B cell (primary cell): ENCODE measurements at regions not wholly inside any gene's neighbourhood (a gene's known extent, or its start where the extent isn't known, plus 50 kb on each side); places are given as distances from the start of the nearest gene placed in this dataset.

Experiments used
- ATAC-seq: fragments of 200-7000 bp; cut with Tn5 transposase; one replicate; pipeline ENCODE4 v1.10.0; 2021; ENCODE audit warnings: low read depth, mild to moderate bottlenecking, moderate number of reproducible peaks, moderate library complexity
- CTCF ChIA-PET: fragments of 350-600 bp; sonication (Branson Sonifier 250); formaldehyde crosslinking; loops from one replicate; lab custom pipeline; 2021; ENCODE audit warnings: antibody characterized with exemption, inconsistent platforms; lab: Charles Lee
- POLR2A ChIA-PET: fragments of 350-600 bp; sonication (Branson Sonifier 250); formaldehyde crosslinking; loops from one replicate; lab custom pipeline; 2021; ENCODE audit warnings: antibody characterized with exemption; lab: Charles Lee
- DNase-seq: peaks from one replicate; pipeline ENCODE4 v3.0.0; 2013
- H2AFZ ChIP-seq: 2 replicates; pipeline ENCODE4 v1.6.1; 2012; ENCODE audit warnings: mild to moderate bottlenecking, low read depth, low read length; ENCODE audit not compliant: insufficient read depth, poor library complexity, severe bottlenecking
- H3K27ac ChIP-seq, 2 donors: 1 replicate in 1 of 2; 2 replicates in 1 of 2; pipeline ENCODE4 v1.5.1; 2012 to 2013; ENCODE audit warnings: low read length in 2 of 2, mild to moderate bottlenecking in 2 of 2, moderate library complexity in 1 of 2
- H3K27me3 ChIP-seq, 4 experiments: fragments of 200-600 bp in 1 of 4; sonication (generic) in 1 of 4; replicated peaks in 1 of 4; 1 replicate in 2 of 4; 2 replicates in 2 of 4; pipeline versions ENCODE4 v1.6.1 to v1.7.0; 2013 to 2016; ENCODE audit warnings: low read length in 3 of 4, mild to moderate bottlenecking in 2 of 4, mixed read lengths in 1 of 4, moderate library complexity in 1 of 4; ENCODE audit not compliant: insufficient read depth in 4 of 4, control insufficient read depth in 3 of 4; ENCODE audit errors: control extremely low read depth in 1 of 4
- H3K36me3 ChIP-seq, 2 experiments: replicated peaks in 1 of 2; 1 replicate in 1 of 2; 2 replicates in 1 of 2; pipeline versions ENCODE4 v1.6.1 to v1.7.1; 2013; ENCODE audit warnings: low read length in 1 of 2; ENCODE audit not compliant: insufficient read depth in 2 of 2, control insufficient read depth in 1 of 2; ENCODE audit errors: control extremely low read depth in 1 of 2, extremely low read depth in 1 of 2
- H3K4me1 ChIP-seq, 2 donors: fragments of 200-600 bp in 1 of 2; sonication (generic) in 1 of 2; 1 replicate in 1 of 2; 2 replicates in 1 of 2; pipeline versions ENCODE4 v1.5.1 to v1.6.1; 2013 to 2017; ENCODE audit warnings: low read length in 2 of 2; ENCODE audit not compliant: control insufficient read depth in 2 of 2, insufficient read depth in 2 of 2
- H3K4me2 ChIP-seq: replicated peaks from 2 replicates; pipeline ENCODE3; 2012; ENCODE audit warnings: mild to moderate bottlenecking, low read depth, low read length; ENCODE audit not compliant: poor library complexity, severe bottlenecking
- H3K4me3 ChIP-seq, 5 experiments: fragments of 200-600 bp in 1 of 5; sonication (generic) in 1 of 5; 1 replicate in 3 of 5; 2 replicates in 2 of 5; pipeline versions ENCODE4 v1.5.1 to v1.7.0; 2011 to 2016; ENCODE audit warnings: low read length in 4 of 5, mild to moderate bottlenecking in 4 of 5, low read depth in 2 of 5, control low read depth in 1 of 5, moderate library complexity in 1 of 5; ENCODE audit not compliant: insufficient read depth in 1 of 5; ENCODE audit errors: control extremely low read depth in 1 of 5, extremely low read depth in 1 of 5
- H3K79me2 ChIP-seq: fragments of 200-600 bp; sonication (generic); one replicate; pipeline ENCODE4 v1.6.0; 2016; ENCODE audit warnings: low read length; ENCODE audit not compliant: control insufficient read depth, insufficient read depth
- H3K9ac ChIP-seq: fragments of 200-600 bp; sonication (generic); 2 replicates; pipeline ENCODE4 v1.6.1; 2017; ENCODE audit warnings: mild to moderate bottlenecking, low read length, moderate library complexity
- H3K9me3 ChIP-seq, 3 donors: one replicate each; pipeline versions ENCODE4 v1.6.1 to v1.7.1; 2013; ENCODE audit warnings: low read length in 2 of 3; ENCODE audit not compliant: control insufficient read depth in 2 of 3, insufficient read depth in 1 of 3; ENCODE audit errors: control extremely low read depth in 1 of 3
- H4K20me1 ChIP-seq: 2 replicates; pipeline ENCODE4 v1.6.0; 2012; ENCODE audit warnings: mild to moderate bottlenecking, low read length; ENCODE audit not compliant: insufficient read depth, control insufficient read depth, poor library complexity, severe bottlenecking
- H3K27ac Mint-ChIP-seq: one replicate; pipeline ENCODE4 v1.8.0; 2021; ENCODE audit warnings: mixed read lengths
- H3K27me3 Mint-ChIP-seq: one replicate; pipeline ENCODE4 v1.8.0; 2021; ENCODE audit warnings: mixed read lengths
- H3K4me1 Mint-ChIP-seq: one replicate; pipeline ENCODE4 v1.8.0; 2021; ENCODE audit warnings: mixed read lengths
- H3K4me3 Mint-ChIP-seq: one replicate; pipeline ENCODE4 v1.8.0; 2021; ENCODE audit warnings: mixed read lengths
- H3K9me3 Mint-ChIP-seq: one replicate; pipeline ENCODE4 v1.8.0; 2022; ENCODE audit warnings: mixed read lengths; ENCODE audit not compliant: insufficient read depth
- EZH2 ChIP-seq: IDR thresholded peaks from 2 replicates; pipeline ENCODE4 v1.6.1; 2012; ENCODE audit warnings: borderline replicate concordance, low read depth, mild to moderate bottlenecking, moderate library complexity, low read length; ENCODE audit not compliant: insufficient read depth, poor library complexity, severe bottlenecking
- WGBS: methylation state at CpG from one replicate; pipeline ENCODE4 v1.1.5; 2013; ENCODE audit warnings: missing lambda C conversion rate; ENCODE audit not compliant: insufficient coverage; 5-methylcytosine and 5-hydroxymethylcytosine counted together
- intact Hi-C: fragments of 100-400 bp; cut with micrococcal nuclease; formaldehyde crosslinking; loops from one replicate; pipeline ENCODE4 v1.10.0; 2022
- TF ChIP-seq, protein P1 (sequence below): fragments of 200-600 bp; IDR thresholded peaks from one replicate; pipeline ENCODE4 v1.8.0; 2022; ENCODE audit warnings: antibody characterized with exemption, mild to moderate bottlenecking

GRCh38 chr14:71235875-71236274, 328.6 kb downstream of the PCNX1 start:
- H3K27me3 Mint-ChIP-seq: peaks cover 5% of the 10 kb centered on the region
- no peak overlapping the region for H3K4me2 ChIP-seq
- no peak overlapping the region for H3K4me3 Mint-ChIP-seq
- H4K20me1 ChIP-seq: no peaks in the 10 kb centered on the region
- H3K27ac ChIP-seq: no peak overlapping the region
- no peak for ATAC-seq
- POLR2A ChIA-PET: no interaction called here
- no peaks in the 10 kb centered on the region for H3K4me1 ChIP-seq
- CTCF ChIA-PET: interaction anchor here (0.6 kb wide), 1 partner anchor 36 kb away, joined by 7 read pairs; no protein-coding TSS in a partner anchor
- H2AFZ ChIP-seq: no peak overlapping the region
- no peaks in the 10 kb centered on the region for H3K9me3 ChIP-seq
- no peak for DNase-seq
- H3K79me2 ChIP-seq: no peaks in the 10 kb centered on the region
- no peak overlapping the region for H3K27ac Mint-ChIP-seq
- peaks cover 10% of the 10 kb centered on the region for H3K4me1 Mint-ChIP-seq
- H3K27me3 ChIP-seq: no peaks in the 10 kb centered on the region
- intact Hi-C loops: no loop called here
- no peaks in the 10 kb centered on the region for H3K9me3 Mint-ChIP-seq
- TF ChIP-seq EZH2: no peak
- TF ChIP-seq, protein P1, sequence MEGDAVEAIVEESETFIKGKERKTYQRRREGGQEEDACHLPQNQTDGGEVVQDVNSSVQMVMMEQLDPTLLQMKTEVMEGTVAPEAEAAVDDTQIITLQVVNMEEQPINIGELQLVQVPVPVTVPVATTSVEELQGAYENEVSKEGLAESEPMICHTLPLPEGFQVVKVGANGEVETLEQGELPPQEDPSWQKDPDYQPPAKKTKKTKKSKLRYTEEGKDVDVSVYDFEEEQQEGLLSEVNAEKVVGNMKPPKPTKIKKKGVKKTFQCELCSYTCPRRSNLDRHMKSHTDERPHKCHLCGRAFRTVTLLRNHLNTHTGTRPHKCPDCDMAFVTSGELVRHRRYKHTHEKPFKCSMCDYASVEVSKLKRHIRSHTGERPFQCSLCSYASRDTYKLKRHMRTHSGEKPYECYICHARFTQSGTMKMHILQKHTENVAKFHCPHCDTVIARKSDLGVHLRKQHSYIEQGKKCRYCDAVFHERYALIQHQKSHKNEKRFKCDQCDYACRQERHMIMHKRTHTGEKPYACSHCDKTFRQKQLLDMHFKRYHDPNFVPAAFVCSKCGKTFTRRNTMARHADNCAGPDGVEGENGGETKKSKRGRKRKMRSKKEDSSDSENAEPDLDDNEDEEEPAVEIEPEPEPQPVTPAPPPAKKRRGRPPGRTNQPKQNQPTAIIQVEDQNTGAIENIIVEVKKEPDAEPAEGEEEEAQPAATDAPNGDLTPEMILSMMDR: no peak
- H3K36me3 ChIP-seq: no peaks in the 10 kb centered on the region
- 88% methylated on average over 2 of the region's 7 CpGs for WGBS
- no peak overlapping the region for H3K9ac ChIP-seq
- no peak overlapping the region for H3K4me3 ChIP-seq

GRCh38 chr14:71236487-71236886, 329.2 kb downstream of the PCNX1 start:
- Histone ChIP-seq H2AFZ (no peak overlapping the region), H3K4me1 (no peaks in the 10 kb centered on the region), H3K36me3 (no peaks in the 10 kb centered on the region), H3K4me2 (no peak overlapping the region), H3K79me2 (no peaks in the 10 kb centered on the region), H3K4me3 (no peak overlapping the region), H3K9ac (no peak overlapping the region), H4K20me1 (no peaks in the 10 kb centered on the region), H3K27ac (no peak overlapping the region), H3K27me3 (no peaks in the 10 kb centered on the region), H3K9me3 (no peaks in the 10 kb centered on the region)
- no peak for ATAC-seq
- no peak for DNase-seq
- CTCF ChIA-PET: no interaction called here
- Mint-ChIP-seq H3K27ac (no peak overlapping the region), H3K4me1 (peaks cover 10% of the 10 kb centered on the region), H3K9me3 (no peaks in the 10 kb centered on the region), H3K27me3 (peaks cover 5% of the 10 kb centered on the region), H3K4me3 (no peak overlapping the region)
- 100% methylated on average over 1 of the region's 3 CpGs for whole genome bisulfite sequencing
- intact Hi-C loops: no loop called here
- POLR2A ChIA-PET: no interaction called here
- no peak for TF ChIP-seq EZH2
- TF ChIP-seq, protein P1: no peak
